ENCODE measurements at regions not wholly inside any gene's neighbourhood (a gene's known extent, or its start where the extent isn't known, plus 50 kb on each side); places are given as distances from the start of the nearest gene placed in this dataset.

- TF ChIP-seq, protein P1, sequence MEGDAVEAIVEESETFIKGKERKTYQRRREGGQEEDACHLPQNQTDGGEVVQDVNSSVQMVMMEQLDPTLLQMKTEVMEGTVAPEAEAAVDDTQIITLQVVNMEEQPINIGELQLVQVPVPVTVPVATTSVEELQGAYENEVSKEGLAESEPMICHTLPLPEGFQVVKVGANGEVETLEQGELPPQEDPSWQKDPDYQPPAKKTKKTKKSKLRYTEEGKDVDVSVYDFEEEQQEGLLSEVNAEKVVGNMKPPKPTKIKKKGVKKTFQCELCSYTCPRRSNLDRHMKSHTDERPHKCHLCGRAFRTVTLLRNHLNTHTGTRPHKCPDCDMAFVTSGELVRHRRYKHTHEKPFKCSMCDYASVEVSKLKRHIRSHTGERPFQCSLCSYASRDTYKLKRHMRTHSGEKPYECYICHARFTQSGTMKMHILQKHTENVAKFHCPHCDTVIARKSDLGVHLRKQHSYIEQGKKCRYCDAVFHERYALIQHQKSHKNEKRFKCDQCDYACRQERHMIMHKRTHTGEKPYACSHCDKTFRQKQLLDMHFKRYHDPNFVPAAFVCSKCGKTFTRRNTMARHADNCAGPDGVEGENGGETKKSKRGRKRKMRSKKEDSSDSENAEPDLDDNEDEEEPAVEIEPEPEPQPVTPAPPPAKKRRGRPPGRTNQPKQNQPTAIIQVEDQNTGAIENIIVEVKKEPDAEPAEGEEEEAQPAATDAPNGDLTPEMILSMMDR (IDR thresholded peaks at IDR 0.05), result no peak
- no peak for TF ChIP-seq POLR2AphosphoS5 (IDR thresholded peaks at IDR 0.05)
- no peak for TF ChIP-seq POLR2A (IDR thresholded peaks at IDR 0.05)
These were observed 152.4 kb upstream of the CELF2 start for GRCh38 chr10:10865303-10865702.
